SK-N-SH (cell line): ENCODE measurements at regions not wholly inside any gene's neighbourhood (a gene's known extent, or its start where the extent isn't known, plus 50 kb on each side); places are given as distances from the start of the nearest gene placed in this dataset.

Experiments
- CTCF ChIP-seq: fragments of 200-600 bp; sonication (generic); IDR thresholded peaks from 2 replicates; pipeline ENCODE4 v1.6.1; 2017; ENCODE audit warnings: antibody characterized with exemption, mild to moderate bottlenecking, moderate library complexity
- MXI1 ChIP-seq: IDR thresholded peaks from 2 replicates; pipeline ENCODE4 v1.6.1; 2012; ENCODE audit warnings: mild to moderate bottlenecking, low read depth, low read length, improper control_type of control experiment
- NFIC ChIP-seq: IDR thresholded peaks from 2 replicates; pipeline ENCODE4 v1.4.0; 2012; ENCODE audit warnings: borderline replicate concordance
- POLR2AphosphoS5 ChIP-seq: IDR thresholded peaks from 2 replicates; pipeline ENCODE4 v1.6.1; 2012; ENCODE audit warnings: low read depth, low read length

GRCh38 chr2:43032213-43033015, 194.0 kb downstream of the ZFP36L2 start:
- TF ChIP-seq MXI1 = no peak
- TF ChIP-seq NFIC = no peak
- TF ChIP-seq CTCF = no peak
- TF ChIP-seq POLR2AphosphoS5 = no peak
